ENCODE measurements at regions not wholly inside any gene's neighbourhood (a gene's known extent, or its start where the extent isn't known, plus 50 kb on each side); places are given as distances from the start of the nearest gene placed in this dataset.

GRCh38 chr7:116327135-116327534 lies 116.8 kb downstream of the TES start:
- in situ Hi-C loops (cut with MboI), result no loop called here
- no peaks in the 10 kb centered on the region for H3K4me1 ChIP-seq (replicated peaks in 1 of 2; ENCODE audit: control insufficient read depth in 2 of 2, insufficient read depth in 2 of 2, low read length in 2 of 2)
- H3K27me3 ChIP-seq (ENCODE audit: control insufficient read depth in 2 of 2, insufficient read depth in 2 of 2, low read length in 2 of 2), result peaks cover 4 to 11% of the 10 kb centered on the region in 2 experiments; a peak in 3 of 5 replicates
- no peaks in the 10 kb centered on the region for H4K20me1 ChIP-seq (replicated peaks; ENCODE audit: control insufficient read depth, insufficient read depth, low read length)
- no peaks in the 10 kb centered on the region for H3K79me2 ChIP-seq (ENCODE audit: control insufficient read depth, insufficient read depth, low read length)
- WGBS (ENCODE audit: insufficient coverage, low coverage, missing lambda C conversion rate), result 4% methylated on average over 4 of the region's 4 CpGs
- no peak overlapping the region for H3K27ac ChIP-seq (ENCODE audit: extremely low read depth, low read depth, low read length)
- no peaks in the 10 kb centered on the region for H3K36me3 ChIP-seq (ENCODE audit: control insufficient read depth, insufficient read depth, low read length)
- FAIRE-seq, result no peak
- no peaks in the 10 kb centered on the region for H3K9me1 ChIP-seq (ENCODE audit: control insufficient read depth, insufficient read depth, low read length)
- H3K4me2 ChIP-seq (ENCODE audit: insufficient read depth, low read length), result no peak overlapping the region
- no peaks in the 10 kb centered on the region for H3K9me3 ChIP-seq (replicated peaks; ENCODE audit: control insufficient read depth, insufficient read depth, low read depth, low read length)
- H2AFZ ChIP-seq (ENCODE audit: low read depth, low read length), result no peak overlapping the region
- DNase-seq (ENCODE audit: extremely low read depth in 1 of 4, low spot score in 3 of 4), result no peak
- no TSS peak for BruUV-seq (replicated peaks)
- H3K4me3 ChIP-seq, result no peak overlapping the region
- intact Hi-C loops (cut with micrococcal nuclease), result no loop called here
- ATAC-seq, result no peak
- H3K9ac ChIP-seq (ENCODE audit: insufficient read depth in 1 of 2, low read depth in 2 of 2, low read length in 2 of 2), result no peak overlapping the region
- TF ChIP-seq ETS2 (tag; IDR thresholded peaks at IDR 0.05; ENCODE audit: borderline replicate concordance, poor library complexity, severe bottlenecking) (no peak), MBD1 (CRISPR knock-in tag; IDR thresholded peaks at IDR 0.05) (no peak), SIRT6 (IDR thresholded peaks at IDR 0.05; ENCODE audit: low read depth, low read length) (no peak), ATF2 (CRISPR knock-in tag; IDR thresholded peaks at IDR 0.05) (no peak), CTCFL (IDR thresholded peaks at IDR 0.05; ENCODE audit: borderline replicate concordance, insufficient read depth, low read depth, low read length, poor library complexity, severe bottlenecking) (no peak)
- ChIA-PET CTCF (ENCODE audit: low intra/inter-chr PET ratio) (no interaction called here), POLR2A (no interaction called here)

Measured in K562 (cell line).